HepG2 (cell line): ENCODE measurements at regions not wholly inside any gene's neighbourhood (a gene's known extent, or its start where the extent isn't known, plus 50 kb on each side); places are given as distances from the start of the nearest gene placed in this dataset.

Source experiments
- ATAC-seq: fragments of 200-7000 bp; cut with Tn5 transposase; 3 replicates; pipeline ENCODE4 v1.9.1; 2020; ENCODE audit warnings: mild to moderate bottlenecking, moderate library complexity
- BruUV-seq: library from RNA; stranded (reverse); fragments of 400-500 nt; replicated peaks from 2 replicates; lab custom pipeline; 2021; lab: Mats Ljungman, UMichigan
- CTCF ChIA-PET: fragments of 300-600 bp; formaldehyde crosslinking; extraction: SDS; loops from one replicate; lab custom pipeline; 2021; ENCODE audit warnings: low total read pairs, inconsistent platforms, low intra/inter-chr PET ratio; lab: Yijun Ruan, JAX
- POLR2A ChIA-PET: fragments of 350-600 bp; sonication (Branson Sonifier 250); formaldehyde crosslinking; loops from one replicate; lab custom pipeline; 2020; ENCODE audit warnings: antibody characterized with exemption, inconsistent platforms; lab: Yijun Ruan, JAX
- DNase-seq: peaks from one replicate; pipeline ENCODE4 v3.0.0-alpha.2; 2015; ENCODE audit warnings: low spot score
- FAIRE-seq: peaks from 3 replicates; lab custom pipeline; 2011; peaks lifted over from hg19 to GRCh38; lab: Jason Lieb, UNC
- H2AFZ ChIP-seq: one replicate; pipeline ENCODE4 v1.6.1; 2011; ENCODE audit warnings: low read length, inconsistent platforms
- H3K27ac ChIP-seq: fragments of 300-600 bp; 3 replicates; pipeline ENCODE4 v1.8.0; 2011; ENCODE audit warnings: mixed run types, mild to moderate bottlenecking, mixed read lengths, low read length, inconsistent platforms; ENCODE audit not compliant: insufficient read depth; ENCODE audit errors: extremely low read length
- H3K27me3 ChIP-seq, 2 experiments: fragments of 200-600 bp in 1 of 2; 2 replicates in 1 of 2; 3 replicates in 1 of 2; pipeline versions ENCODE4 v1.6.0 to v1.8.0; 2011; ENCODE audit warnings: low read length in 2 of 2, mild to moderate bottlenecking in 2 of 2, moderate library complexity in 2 of 2, inconsistent platforms in 1 of 2; ENCODE audit not compliant: insufficient read depth in 2 of 2, control insufficient read depth in 1 of 2
- H3K36me3 ChIP-seq, 2 experiments: fragments of 200-600 bp in 1 of 2; replicated peaks in 1 of 2; 2 replicates in 1 of 2; 3 replicates in 1 of 2; pipeline versions ENCODE4 v1.5.1 to v1.8.0; 2011; ENCODE audit warnings: low read length in 2 of 2, inconsistent platforms in 1 of 2; ENCODE audit not compliant: insufficient read depth in 2 of 2, control insufficient read depth in 1 of 2
- H3K4me1 ChIP-seq: 2 replicates; pipeline ENCODE4 v1.5.1; 2012; ENCODE audit warnings: low read length, inconsistent platforms; ENCODE audit not compliant: insufficient read depth
- H3K4me2 ChIP-seq: 2 replicates; pipeline ENCODE4 v1.6.0; 2011; ENCODE audit warnings: low read depth, low read length, inconsistent platforms
- H3K4me3 ChIP-seq, 3 experiments: fragments of 200-600 bp in 1 of 3; sonication (generic), shearing (Covaris generic) in 1 of 3; replicated peaks in 1 of 3; 2 replicates each; pipeline ENCODE4 v1.5.1; 2011 to 2016; ENCODE audit warnings: low read length in 3 of 3, inconsistent platforms in 2 of 3, low read depth in 2 of 3, mild to moderate bottlenecking in 2 of 3, control low read depth in 1 of 3, mixed read lengths in 1 of 3; ENCODE audit not compliant: insufficient read depth in 1 of 3
- H3K79me2 ChIP-seq: one replicate; pipeline ENCODE4 v1.6.1; 2011; ENCODE audit warnings: low read length, inconsistent platforms; ENCODE audit not compliant: insufficient read depth
- H3K9ac ChIP-seq: 2 replicates; pipeline ENCODE4 v1.6.0; 2011; ENCODE audit warnings: mild to moderate bottlenecking, low read depth, low read length, inconsistent platforms; ENCODE audit not compliant: insufficient read depth
- H3K9me3 ChIP-seq: 2 replicates; pipeline ENCODE4 v1.5.1; 2012; ENCODE audit warnings: mild to moderate bottlenecking, low read length
- H4K20me1 ChIP-seq: 2 replicates; pipeline ENCODE4 v1.6.0; 2011; ENCODE audit warnings: inconsistent platforms, mild to moderate bottlenecking, low read length, moderate library complexity; ENCODE audit not compliant: insufficient read depth
- CBX5 ChIP-seq: sonication (generic); formaldehyde crosslinking; IDR thresholded peaks from 2 replicates; pipeline ENCODE4 v1.4.0; 2020; ENCODE audit warnings: missing genetic modification reagents, borderline replicate concordance
- CEBPB ChIP-seq: IDR thresholded peaks from 2 replicates; pipeline ENCODE4 v1.6.1; 2011; ENCODE audit warnings: low read depth, low read length, improper control_type of control experiment, borderline replicate concordance
- FUBP1 ChIP-seq: sonication (generic); formaldehyde crosslinking; IDR thresholded peaks from 2 replicates; pipeline ENCODE4 v1.5.1; 2020; ENCODE audit warnings: missing genetic modification reagents, mild to moderate bottlenecking, borderline replicate concordance
- KDM3A ChIP-seq: IDR thresholded peaks from 2 replicates; pipeline ENCODE4 v1.6.1; 2018; ENCODE audit warnings: low read depth, missing compliant biosample characterization
- KDM5B ChIP-seq: sonication (generic); formaldehyde crosslinking; IDR thresholded peaks from 2 replicates; pipeline ENCODE4 v1.4.0; 2020; ENCODE audit warnings: missing genetic modification reagents, mild to moderate bottlenecking, borderline replicate concordance
- MBD4 ChIP-seq: IDR thresholded peaks from 2 replicates; pipeline ENCODE4 v1.6.1; 2012; ENCODE audit warnings: low read length, inconsistent platforms, borderline replicate concordance
- MXD1 ChIP-seq: sonication (generic); formaldehyde crosslinking; IDR thresholded peaks from 2 replicates; pipeline ENCODE4 v1.4.0; 2020; ENCODE audit warnings: mild to moderate bottlenecking, missing genetic modification reagents
- PAX8 ChIP-seq: sonication (generic); formaldehyde crosslinking; IDR thresholded peaks from 2 replicates; pipeline ENCODE4 v1.8.0; 2022; ENCODE audit warnings: mild to moderate bottlenecking, missing genetic modification reagents, borderline replicate concordance
- ZFP82 ChIP-seq: sonication (generic); formaldehyde crosslinking; IDR thresholded peaks from 2 replicates; pipeline ENCODE4 v1.5.1; 2020; ENCODE audit warnings: mild to moderate bottlenecking, missing genetic modification reagents, borderline replicate concordance
- ZNF12 ChIP-seq: sonication (generic); formaldehyde crosslinking; IDR thresholded peaks from 2 replicates; pipeline ENCODE4 v1.5.0; 2020; ENCODE audit warnings: missing genetic modification reagents
- ZNF260 ChIP-seq: sonication (generic); formaldehyde crosslinking; IDR thresholded peaks from 2 replicates; pipeline ENCODE4 v1.4.0; 2020; ENCODE audit warnings: missing genetic modification reagents, low read depth, mild to moderate bottlenecking, borderline replicate concordance
- ZNF552 ChIP-seq: sonication (generic); formaldehyde crosslinking; IDR thresholded peaks from 2 replicates; pipeline ENCODE4 v1.9.0; 2022; ENCODE audit warnings: missing genetic modification reagents, mild to moderate bottlenecking, borderline replicate concordance
- ZNF562 ChIP-seq: sonication (generic); formaldehyde crosslinking; IDR thresholded peaks from 2 replicates; pipeline ENCODE4 v1.8.0; 2022; ENCODE audit warnings: missing genetic modification reagents, borderline replicate concordance
- WGBS: methylation state at CpG from one replicate; pipeline ENCODE4 v1.1.6; 2017; ENCODE audit warnings: low lambda C conversion rate; 5-methylcytosine and 5-hydroxymethylcytosine counted together
- in situ Hi-C: cut with HindIII; loops from 2 replicates; pipeline ENCODE4 v1.10.0; 2017; ENCODE audit warnings: low pct_unique_long_range_greater_than_20kb; ENCODE audit not compliant: extremely low pct_ligation_motif_present
- intact Hi-C: fragments of 100-400 bp; cut with micrococcal nuclease; formaldehyde crosslinking; loops from one replicate; pipeline ENCODE4 v1.10.0; 2022; ENCODE audit not compliant: unreplicated experiment

- FAIRE-seq: no peak
- CTCF ChIA-PET: no interaction called here
- ATAC-seq: no peak; the same call in 2 of the 3 replicates
Measured at GRCh38 chr6:156391061-156391672, 386.0 kb upstream of the ARID1B start.

More at GRCh38 chr6:156391061-156391672, 386.0 kb upstream of the ARID1B start:
- no peak overlapping the region for H3K4me3 ChIP-seq
- in situ Hi-C loops: no loop called here
- no peaks in the 10 kb centered on the region for H4K20me1 ChIP-seq
- H3K9ac ChIP-seq: no peak overlapping the region
- POLR2A ChIA-PET: no interaction called here
- no peak overlapping the region for H3K4me2 ChIP-seq
- TF ChIP-seq CBX5 (CRISPR knock-in tag) (no peak), ZNF562 (no peak), ZNF12 (no peak), MBD4 (no peak), PAX8 (no peak), MXD1 (no peak), KDM5B (CRISPR knock-in tag) (no peak), ZNF552 (CRISPR knock-in tag) (no peak), KDM3A (no peak), ZFP82 (CRISPR knock-in tag) (no peak), ZNF260 (CRISPR knock-in tag) (no peak), CEBPB (no peak), FUBP1 (no peak)
- TF ChIP-seq, all 625 proteins: peak for 0
- 20% methylated on average over 10 of the region's 11 CpGs for WGBS
- DNase-seq: no peak
- H3K9me3 ChIP-seq: no peaks in the 10 kb centered on the region
- H3K36me3 ChIP-seq: no peaks in the 10 kb centered on the region
- no TSS peak for BruUV-seq
- no peak overlapping the region for H2AFZ ChIP-seq
- H3K27ac ChIP-seq: no peak overlapping the region
- no peaks in the 10 kb centered on the region for H3K4me1 ChIP-seq
- no peaks in the 10 kb centered on the region for H3K79me2 ChIP-seq
- intact Hi-C loops: no loop called here
- H3K27me3 ChIP-seq: peaks cover 0 to 52% of the 10 kb centered on the region in 2 experiments; a peak in 4 of 5 replicates
